Adrenal gland (tissue), 9 donors: ENCODE measurements at regions not wholly inside any gene's neighbourhood (a gene's known extent, or its start where the extent isn't known, plus 50 kb on each side); places are given as distances from the start of the nearest gene placed in this dataset.

Experiments used
- DNase-seq, 7 donors: peaks; one replicate each; pipeline ENCODE4 v3.0.0-alpha.2; 2019 to 2020
- H3K27ac ChIP-seq, 5 donors: fragments of 200-600 bp; sonication (generic) in 4 of 5; 1 replicate in 3 of 5; 2 replicates in 2 of 5; pipeline versions ENCODE4 v1.5.1 to v1.8.0; 2016 to 2020; ENCODE audit warnings: mild to moderate bottlenecking in 1 of 5
- H3K27me3 ChIP-seq: fragments of 200-600 bp; 2 replicates; pipeline ENCODE4 v1.8.0; 2021
- H3K36me3 ChIP-seq, 2 donors: fragments of 200-600 bp; replicated peaks in 1 of 2; 1 replicate in 1 of 2; 2 replicates in 1 of 2; pipeline versions ENCODE4 v1.5.1 to v1.8.0; 2018 to 2022
- H3K4me1 ChIP-seq, 2 donors: fragments of 200-600 bp; replicated peaks in 1 of 2; 1 replicate in 1 of 2; 2 replicates in 1 of 2; pipeline versions ENCODE4 v1.5.1 to v1.8.0; 2018 to 2021
- H3K4me3 ChIP-seq, 4 donors: fragments of 200-600 bp; sonication (generic) in 3 of 4; one replicate each; pipeline ENCODE4 v1.5.1; 2016 to 2018
- H3K9me3 ChIP-seq, 3 donors: fragments of 200-600 bp; sonication (generic) in 1 of 3; replicated peaks in 1 of 3; 1 replicate in 2 of 3; 2 replicates in 1 of 3; pipeline versions ENCODE4 v1.5.1 to v1.8.0; 2016 to 2021
- POLR2A ChIP-seq, 2 donors: fragments of 450-650 bp; IDR thresholded peaks; one replicate each; pipeline ENCODE4 v1.6.1; 2017; ENCODE audit warnings: antibody characterized with exemption in 2 of 2, mild to moderate bottlenecking in 2 of 2, moderate library complexity in 1 of 2
- WGBS, 4 donors: extraction: QIAGEN DNeasy Blood & Tissue Kit in 2 of 4; methylation state at CpG; one replicate each; pipeline versions ENCODE4 v1.1.5 to v1.1.7; 2013 to 2017; 5-methylcytosine and 5-hydroxymethylcytosine counted together
- intact Hi-C, 2 donors: fragments of 100-400 bp; cut with DNase I; formaldehyde crosslinking; loops; one replicate each; pipeline versions ENCODE4 v1.14.1 to v1.15.0; 2022 to 2023
- TF ChIP-seq, protein P1 (sequence below), 6 experiments: fragments of 450-650 bp in 4 of 6; fragments of 200-600 bp in 2 of 6; sonication (generic) in 1 of 6; IDR thresholded peaks; 1 replicate in 5 of 6; 2 replicates in 1 of 6; pipeline versions ENCODE4 v1.5.1 to v1.8.0; 2016 to 2021; ENCODE audit warnings: antibody characterized with exemption in 6 of 6, mild to moderate bottlenecking in 2 of 6, moderate library complexity in 1 of 6
- donor health status: healthy with polysubstance abuse.
- donor health status: Bipolar disorder and iron deficiency.
- donor health status: DM: yes; HTN: yes; CAD: no.
- donor health status: DM: no; HTN: no; CAD: no.
- donor health status: DM: no; HTN: no; CAD: no.

DNA sequence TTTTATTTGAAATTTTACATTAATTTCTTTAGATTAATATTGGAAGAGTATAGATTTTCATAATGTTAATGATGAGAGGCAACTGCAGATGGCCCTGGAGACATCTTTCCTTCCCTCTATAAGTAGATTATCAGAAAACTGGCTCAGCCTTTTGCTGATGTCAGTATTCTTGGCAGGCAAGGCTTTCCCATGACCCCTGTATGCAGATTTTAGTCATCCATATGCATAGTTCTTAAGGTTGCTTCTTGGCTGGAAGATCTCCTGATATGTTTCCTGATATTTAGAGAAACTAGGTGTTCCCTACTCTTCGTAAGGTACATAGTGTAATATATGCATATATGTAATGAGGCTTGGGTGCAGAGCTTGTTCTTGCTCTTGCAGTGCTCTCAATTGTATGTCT, 911.4 kb downstream of the EPHA3 start:
- Histone ChIP-seq H3K4me1 (no peaks in the 10 kb centered on the region), H3K4me3 (no peak overlapping the region), H3K27me3 (no peaks in the 10 kb centered on the region), H3K36me3 (no peaks in the 10 kb centered on the region), H3K27ac (no peak overlapping the region), H3K9me3 (no peaks in the 10 kb centered on the region)
- TF ChIP-seq POLR2A (IDR thresholded peaks at IDR 0.05): no peak
- TF ChIP-seq, protein P1, sequence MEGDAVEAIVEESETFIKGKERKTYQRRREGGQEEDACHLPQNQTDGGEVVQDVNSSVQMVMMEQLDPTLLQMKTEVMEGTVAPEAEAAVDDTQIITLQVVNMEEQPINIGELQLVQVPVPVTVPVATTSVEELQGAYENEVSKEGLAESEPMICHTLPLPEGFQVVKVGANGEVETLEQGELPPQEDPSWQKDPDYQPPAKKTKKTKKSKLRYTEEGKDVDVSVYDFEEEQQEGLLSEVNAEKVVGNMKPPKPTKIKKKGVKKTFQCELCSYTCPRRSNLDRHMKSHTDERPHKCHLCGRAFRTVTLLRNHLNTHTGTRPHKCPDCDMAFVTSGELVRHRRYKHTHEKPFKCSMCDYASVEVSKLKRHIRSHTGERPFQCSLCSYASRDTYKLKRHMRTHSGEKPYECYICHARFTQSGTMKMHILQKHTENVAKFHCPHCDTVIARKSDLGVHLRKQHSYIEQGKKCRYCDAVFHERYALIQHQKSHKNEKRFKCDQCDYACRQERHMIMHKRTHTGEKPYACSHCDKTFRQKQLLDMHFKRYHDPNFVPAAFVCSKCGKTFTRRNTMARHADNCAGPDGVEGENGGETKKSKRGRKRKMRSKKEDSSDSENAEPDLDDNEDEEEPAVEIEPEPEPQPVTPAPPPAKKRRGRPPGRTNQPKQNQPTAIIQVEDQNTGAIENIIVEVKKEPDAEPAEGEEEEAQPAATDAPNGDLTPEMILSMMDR (IDR thresholded peaks at IDR 0.05): no peak
- no peak for DNase-seq
- 71 to 86% (median 80%) methylated on average over 1 of the region's 1 CpG for WGBS, 4 donors
- intact Hi-C loops: no loop called here

DNA sequence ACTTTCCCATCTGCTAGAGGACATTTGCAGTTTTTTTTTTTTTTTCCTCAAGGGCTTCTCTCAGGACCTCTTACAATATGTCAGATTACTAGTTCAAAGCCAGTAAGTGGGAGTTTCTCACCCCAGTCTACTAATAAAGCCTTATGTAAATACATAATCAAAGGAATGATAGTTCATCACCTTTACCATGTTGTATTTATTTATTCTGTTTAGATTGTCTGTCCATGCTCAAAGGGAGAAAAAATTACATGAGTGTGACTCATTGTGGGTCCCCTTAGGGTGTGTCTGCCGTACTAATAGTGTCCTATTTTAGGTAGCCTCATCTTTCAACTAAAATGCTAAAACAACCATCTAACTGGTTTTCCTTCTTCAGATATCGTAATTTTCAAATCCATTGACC, 917.6 kb downstream of the EPHA3 start:
- intact Hi-C loops: no loop called here
- Histone ChIP-seq H3K27me3 (no peaks in the 10 kb centered on the region), H3K4me1 (no peaks in the 10 kb centered on the region), H3K36me3 (no peaks in the 10 kb centered on the region), H3K4me3 (no peak overlapping the region), H3K27ac (no peak overlapping the region), H3K9me3 (peaks cover 0 to 4% (median 0%) of the 10 kb centered on the region in 3 donors)
- no peak for TF ChIP-seq POLR2A (IDR thresholded peaks at IDR 0.05)
- TF ChIP-seq, protein P1 (IDR thresholded peaks at IDR 0.05): no peak
- WGBS, 4 donors: 76 to 90% (median 79%) methylated on average over 2 of the region's 2 CpGs
- no peak for DNase-seq

DNA sequence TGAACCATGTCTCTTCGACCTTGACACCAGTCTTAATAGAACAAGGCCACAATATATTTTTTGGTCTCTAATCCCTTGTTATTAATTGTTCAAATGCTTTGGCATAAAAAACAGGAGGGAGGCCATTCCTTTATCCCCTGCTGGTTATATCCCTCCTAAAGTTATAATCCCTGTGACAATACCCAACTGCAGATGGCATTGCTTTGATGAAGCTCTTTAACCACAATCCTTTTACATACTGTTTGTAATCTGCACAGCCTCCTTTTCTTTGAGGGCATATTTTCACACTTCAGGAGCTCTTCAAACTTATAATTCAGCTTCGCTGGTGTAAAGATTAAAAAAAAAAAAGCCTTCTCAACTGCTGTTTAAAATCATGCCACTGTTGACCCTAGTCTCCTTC, 919.0 kb downstream of the EPHA3 start:
- H3K4me3 ChIP-seq: no peak overlapping the region
- WGBS, 4 donors: 68 to 79% (median 73%) methylated on average over 2 of the region's 2 CpGs
- no peaks in the 10 kb centered on the region for H3K4me1 ChIP-seq
- no peaks in the 10 kb centered on the region for H3K36me3 ChIP-seq
- intact Hi-C loops: no loop called here
- no peak for DNase-seq
- no peak overlapping the region for H3K27ac ChIP-seq
- H3K27me3 ChIP-seq: no peaks in the 10 kb centered on the region
- TF ChIP-seq, protein P1 (IDR thresholded peaks at IDR 0.05): no peak
- no peak for TF ChIP-seq POLR2A (IDR thresholded peaks at IDR 0.05)
- peaks cover 0 to 4% (median 0%) of the 10 kb centered on the region in 3 donors for H3K9me3 ChIP-seq

DNA sequence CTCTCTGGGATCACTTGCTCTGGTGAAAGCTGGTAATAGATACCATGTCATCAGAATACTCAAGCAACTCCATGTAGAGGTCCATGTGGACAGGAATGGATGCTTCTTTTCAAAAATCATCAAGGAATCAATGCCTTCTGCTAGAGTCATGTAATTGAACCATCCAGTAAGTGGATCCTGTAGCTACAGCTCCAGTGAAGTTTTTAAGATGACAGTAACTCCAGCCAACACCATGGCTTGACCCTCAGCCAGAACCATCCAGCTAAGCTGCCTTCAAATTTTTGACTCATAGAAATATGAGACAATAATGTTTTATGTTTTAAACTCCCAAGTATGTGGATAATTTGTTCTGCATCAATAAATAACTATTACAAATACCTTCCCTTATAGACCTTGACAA, 923.7 kb downstream of the EPHA3 start:
- H3K36me3 ChIP-seq: no peaks in the 10 kb centered on the region
- no peaks in the 10 kb centered on the region for H3K27me3 ChIP-seq
- H3K4me1 ChIP-seq: no peaks in the 10 kb centered on the region
- no peak for DNase-seq
- intact Hi-C loops: no loop called here
- H3K27ac ChIP-seq: no peak overlapping the region
- H3K4me3 ChIP-seq: no peak overlapping the region
- TF ChIP-seq, protein P1 (IDR thresholded peaks at IDR 0.05): no peak
- peaks cover 0 to 4% (median 0%) of the 10 kb centered on the region in 3 donors for H3K9me3 ChIP-seq
